HG03571 (cell line): ENCODE measurements at regions not wholly inside any gene's neighbourhood (a gene's known extent, or its start where the extent isn't known, plus 50 kb on each side); places are given as distances from the start of the nearest gene placed in this dataset.

Experiments used
- ATAC-seq: cut with Tn5 transposase; IDR thresholded peaks from one replicate; pipeline ENCODE4 v1.9.1; 2021; ENCODE audit not compliant: unreplicated experiment

DNA sequence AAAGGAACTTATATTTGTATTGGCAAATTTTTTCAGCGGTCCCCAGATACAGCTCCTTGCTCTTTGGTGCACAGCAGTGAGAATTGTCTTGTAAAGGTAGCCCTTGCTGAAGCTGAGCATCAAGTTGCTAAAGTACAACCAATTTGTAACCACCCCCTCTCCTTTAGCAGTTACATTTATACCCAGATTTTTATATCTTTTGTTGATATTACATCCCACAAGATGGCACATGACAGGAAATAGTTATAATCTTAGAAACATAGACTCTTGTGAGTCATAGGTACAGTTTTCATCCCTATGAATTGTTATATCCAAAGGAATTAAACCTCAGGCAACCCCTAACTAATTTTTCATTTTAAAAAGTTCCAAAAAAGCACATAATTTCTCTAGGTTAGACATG is 523.0 kb upstream of the SLITRK1 start:
- no peak for ATAC-seq

DNA sequence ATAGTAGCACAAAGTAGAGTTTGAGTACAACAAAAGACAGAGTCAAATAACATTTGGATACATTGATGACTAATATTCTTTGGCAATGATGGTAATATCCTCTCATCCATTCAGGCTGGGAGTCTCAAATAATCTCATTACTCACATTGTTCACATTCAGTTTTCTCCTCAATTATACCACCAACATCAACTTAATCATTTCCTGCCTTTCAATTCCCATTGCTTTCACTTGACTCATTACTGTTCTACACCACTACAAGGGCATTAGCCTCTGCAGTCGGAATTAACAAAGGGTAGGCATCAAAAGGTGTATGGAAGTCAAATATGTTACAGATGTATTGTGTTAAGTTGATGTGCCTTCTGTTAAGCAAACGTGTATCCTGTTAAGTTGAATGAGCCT is 518.4 kb upstream of the SLITRK1 start:
- ATAC-seq = no peak

GRCh38 chr13:84399320-84400085 is 517.2 kb upstream of the SLITRK1 start:
- no peak for ATAC-seq

DNA sequence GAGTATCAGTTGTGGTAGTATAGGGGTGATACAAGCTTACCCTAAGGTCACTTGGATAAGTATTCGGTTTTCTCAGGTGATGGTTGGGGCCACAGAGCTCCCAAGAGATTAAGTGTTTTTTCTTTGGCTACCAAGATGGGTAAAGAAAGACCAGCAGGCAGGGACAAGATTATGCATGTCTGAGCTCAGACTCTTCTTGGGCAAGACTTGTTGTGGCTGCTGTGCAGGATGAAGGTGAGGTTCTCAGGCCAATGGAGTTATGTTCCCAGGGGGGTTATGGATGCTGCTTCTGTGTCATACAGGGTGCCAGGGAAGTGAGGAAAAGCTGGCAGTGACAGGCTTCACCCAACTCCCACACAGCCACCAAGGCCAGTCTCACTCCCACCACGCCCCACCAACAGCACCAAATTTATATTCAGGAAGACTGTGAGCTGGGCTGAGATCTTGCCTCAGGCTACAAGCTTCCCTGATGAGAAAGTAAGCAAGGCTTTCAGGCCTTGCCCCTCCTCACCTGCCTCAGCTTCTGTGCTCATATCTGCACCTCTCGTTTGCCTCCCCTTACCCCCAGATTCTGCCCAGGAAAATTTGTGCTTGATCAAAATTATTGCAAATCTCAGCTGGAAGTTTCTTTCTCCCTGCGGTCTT is 511.8 kb upstream of the SLITRK1 start:
- no peak for ATAC-seq

GRCh38 chr13:84380866-84381265 is 498.6 kb upstream of the SLITRK1 start:
- ATAC-seq = no peak

DNA sequence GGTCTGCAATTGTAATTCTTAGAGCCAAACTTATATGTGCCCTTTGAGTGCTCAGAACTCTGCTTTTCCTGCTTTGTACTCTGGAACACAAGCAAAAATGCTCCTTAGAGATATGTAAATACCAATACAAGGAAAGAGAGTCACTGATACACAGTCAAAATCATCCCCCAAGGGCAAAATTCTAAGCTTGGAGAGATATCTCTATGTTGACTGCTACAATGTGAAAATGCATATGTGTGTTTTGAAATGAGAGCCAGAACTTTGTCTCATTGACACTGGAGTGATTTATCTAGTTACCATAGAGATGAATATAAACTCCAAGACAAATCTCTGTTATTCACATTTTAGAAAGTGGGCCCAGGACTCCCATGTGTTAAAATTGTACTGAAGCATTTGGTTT is 494.8 kb upstream of the SLITRK1 start:
- ATAC-seq = no peak

GRCh38 chr13:84366506-84366905 is 484.2 kb upstream of the SLITRK1 start:
- no peak for ATAC-seq

- no peak for ATAC-seq
Measured at GRCh38 chr13:84362777-84363176, 480.5 kb upstream of the SLITRK1 start.

GRCh38 chr13:84360822-84361221 is 478.5 kb upstream of the SLITRK1 start:
- ATAC-seq = no peak

- no peak for ATAC-seq
Measured at GRCh38 chr13:84358601-84359000, 476.3 kb upstream of the SLITRK1 start.

- ATAC-seq = no peak
Measured at GRCh38 chr13:84352946-84353345, 470.7 kb upstream of the SLITRK1 start.

DNA sequence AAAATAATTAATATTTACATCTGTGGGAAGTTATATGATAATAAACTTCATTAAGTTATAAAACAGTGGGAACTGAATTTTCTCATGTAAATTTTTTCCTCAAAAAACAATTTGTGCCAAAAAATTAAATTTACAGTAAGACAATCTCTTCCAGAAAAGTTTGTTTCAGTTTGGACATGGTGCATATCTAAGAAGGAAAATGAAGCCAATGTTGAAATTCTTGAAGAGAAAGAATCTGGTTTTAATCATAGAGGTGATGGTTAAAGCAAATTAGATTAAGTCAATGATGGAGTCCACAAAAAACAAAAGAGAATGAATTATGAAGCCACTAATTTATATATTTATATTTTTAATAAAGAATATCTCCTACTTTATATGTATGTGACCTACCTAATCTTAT is 457.2 kb upstream of the SLITRK1 start:
- ATAC-seq = no peak

DNA sequence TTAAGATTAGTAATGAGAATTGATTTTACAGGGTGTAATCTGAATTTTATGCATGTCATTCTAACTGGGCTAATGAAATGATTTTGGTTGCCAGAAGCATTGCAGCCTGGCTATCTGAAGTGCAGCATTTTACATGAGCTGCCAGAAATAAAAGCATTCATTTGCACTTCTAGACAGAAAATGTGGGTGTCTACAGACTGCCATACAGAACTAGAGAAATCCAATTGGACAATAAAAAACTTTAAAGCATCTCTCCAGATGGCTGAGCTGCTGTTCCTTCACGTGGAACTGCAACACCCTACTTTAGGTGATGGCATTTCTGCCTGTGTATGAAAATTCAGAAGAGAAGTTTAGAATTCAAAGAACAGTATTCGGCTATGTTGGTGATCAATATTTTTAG is 450.1 kb upstream of the SLITRK1 start:
- ATAC-seq = no peak

DNA sequence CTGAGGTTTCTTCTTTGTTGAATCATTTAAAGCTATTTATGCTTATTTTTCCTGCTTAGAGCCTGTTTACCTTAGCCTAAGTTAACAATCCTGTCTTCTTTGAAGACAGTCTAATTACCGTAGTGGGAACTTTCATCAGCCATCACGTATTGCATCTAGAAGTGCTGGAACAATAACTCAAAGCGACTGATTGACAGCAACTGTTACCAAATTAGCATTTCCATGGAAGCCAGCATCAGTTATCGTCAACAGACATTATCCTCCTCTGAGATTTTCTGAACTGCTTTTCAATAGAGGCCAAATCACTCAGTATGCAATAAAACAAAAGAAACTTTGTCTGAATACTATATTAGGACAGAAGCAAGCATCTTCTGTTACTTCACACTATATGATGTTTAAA is 433.3 kb upstream of the SLITRK1 start:
- no peak for ATAC-seq

DNA sequence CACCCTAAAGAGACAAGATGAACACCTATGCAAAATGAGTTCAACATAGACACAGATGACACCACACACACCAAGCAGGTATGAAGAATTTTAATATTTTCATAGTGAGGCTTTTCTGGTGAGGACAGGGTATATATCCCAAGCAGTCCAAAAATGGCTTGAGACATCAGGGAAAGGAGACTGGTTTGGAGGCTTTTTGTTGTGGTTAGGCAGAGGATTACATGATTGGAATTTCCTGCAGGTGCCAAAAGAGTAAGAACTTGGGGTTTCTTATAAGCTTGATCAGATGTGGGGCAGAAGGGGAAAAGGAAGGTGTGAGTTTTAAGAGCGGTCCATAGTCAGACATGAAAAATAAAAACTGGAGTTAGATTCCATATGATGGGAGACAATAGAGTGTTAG is 420.8 kb upstream of the SLITRK1 start:
- ATAC-seq = no peak

DNA sequence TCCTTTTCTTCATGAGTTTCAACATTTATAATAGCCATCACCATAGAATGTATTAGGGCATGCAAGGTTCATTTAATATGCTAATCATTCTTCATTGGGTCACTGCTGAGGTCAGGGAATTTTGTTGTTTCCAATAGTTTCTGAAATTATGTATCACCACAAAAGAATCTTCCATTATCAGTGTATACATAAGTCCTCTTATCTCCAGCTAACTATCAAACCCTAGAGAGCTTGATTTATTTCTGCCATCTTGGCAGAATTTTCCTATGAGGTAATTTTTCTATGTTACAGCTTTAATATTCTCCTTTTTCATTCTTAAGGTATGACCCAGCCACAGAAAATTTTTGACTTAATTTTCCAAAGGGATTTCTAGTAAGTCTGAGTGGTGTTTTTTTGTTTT is 415.0 kb upstream of the SLITRK1 start:
- ATAC-seq = no peak

DNA sequence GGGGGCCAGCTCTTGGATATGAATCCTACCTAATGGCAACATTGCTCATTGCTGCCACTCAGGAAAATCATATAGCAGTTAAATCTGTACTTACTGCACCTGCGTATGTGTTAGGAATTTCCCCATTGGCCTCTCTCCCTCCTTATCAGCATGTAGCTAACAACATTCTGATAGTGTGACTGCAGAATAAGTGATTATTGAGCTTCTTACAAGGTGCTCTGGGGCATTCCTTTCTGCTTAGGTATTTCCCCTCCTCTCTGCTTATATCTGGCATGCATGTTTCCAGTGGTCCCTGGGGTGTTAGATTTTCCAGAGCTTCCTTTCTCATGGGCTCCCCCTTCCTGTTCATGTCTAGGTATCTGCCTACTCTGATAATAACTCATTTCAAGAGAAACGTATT is 414.1 kb upstream of the SLITRK1 start:
- ATAC-seq = no peak

- ATAC-seq = no peak
Measured at GRCh38 chr13:84294576-84294975, 412.3 kb upstream of the SLITRK1 start.

- no peak for ATAC-seq
Measured at GRCh38 chr13:84290386-84290785, 408.1 kb upstream of the SLITRK1 start.

DNA sequence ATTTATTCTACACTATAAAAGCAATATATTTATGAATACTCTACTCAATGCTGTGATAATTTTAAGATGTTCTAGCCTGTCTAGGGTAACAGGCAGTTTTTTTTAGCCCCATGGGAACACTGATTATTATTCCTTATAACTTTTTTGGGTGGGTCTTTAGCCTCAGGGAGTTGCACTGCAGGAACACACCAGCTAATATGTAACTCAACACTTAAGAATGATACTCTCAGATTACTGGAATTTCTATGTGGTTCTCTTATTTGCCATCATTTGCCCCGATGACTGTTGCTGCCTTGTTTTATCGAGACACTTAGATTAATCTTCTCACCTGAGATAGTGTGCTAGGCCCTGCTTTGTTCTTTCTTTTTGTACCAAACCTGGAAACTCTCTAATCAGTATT is 396.9 kb upstream of the SLITRK1 start:
- no peak for ATAC-seq

- ATAC-seq = no peak
Measured at GRCh38 chr13:84272877-84273562, 390.7 kb upstream of the SLITRK1 start.

DNA sequence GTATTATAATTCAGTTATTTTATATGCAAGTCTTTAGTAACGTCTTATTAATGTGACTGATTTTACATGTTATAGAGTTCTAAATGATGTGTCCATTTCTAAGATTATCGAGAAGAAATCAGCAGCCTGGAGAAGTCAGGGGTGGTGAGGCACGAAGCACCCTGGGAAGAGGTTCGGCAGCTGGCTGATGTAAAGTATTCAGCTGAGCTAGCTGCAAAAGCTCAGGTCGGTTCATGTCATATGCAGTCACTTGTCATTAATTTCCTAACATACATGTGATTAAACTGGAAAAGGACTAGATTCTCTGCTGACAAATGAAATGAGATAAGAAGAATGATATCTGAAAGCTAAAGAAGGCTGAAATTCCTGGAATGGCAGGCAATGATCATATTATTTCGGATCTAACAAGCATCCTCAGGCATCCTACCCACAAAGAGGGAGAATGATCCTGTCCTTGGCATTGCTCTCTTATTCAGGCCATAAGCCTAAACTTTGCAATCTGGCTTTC is 383.0 kb upstream of the SLITRK1 start:
- ATAC-seq = no peak
